GM18519 (cell line): ENCODE measurements at regions not wholly inside any gene's neighbourhood (a gene's known extent, or its start where the extent isn't known, plus 50 kb on each side); places are given as distances from the start of the nearest gene placed in this dataset.

Experiments
- ATAC-seq: cut with Tn5 transposase; IDR thresholded peaks from one replicate; pipeline ENCODE4 v1.9.1; 2021; ENCODE audit warnings: mild to moderate bottlenecking, moderate library complexity; ENCODE audit not compliant: unreplicated experiment, low FRiP score

- no peak for ATAC-seq
Observed at GRCh38 chr14:101127224-101127623, 223.7 kb upstream of the RTL1 start.

- no peak for ATAC-seq
Observed at GRCh38 chr14:101128478-101129321, 225.2 kb upstream of the RTL1 start.

GRCh38 chr14:101129521-101130167, 226.1 kb upstream of the RTL1 start:
- no peak for ATAC-seq

GRCh38 chr14:101130861-101131260, 227.3 kb upstream of the RTL1 start:
- ATAC-seq: no peak

GRCh38 chr14:101131451-101131916, 228.0 kb upstream of the RTL1 start:
- no peak for ATAC-seq

- ATAC-seq: no peak
Observed at GRCh38 chr14:101132051-101132571, 228.6 kb upstream of the RTL1 start.

- no peak for ATAC-seq
Observed at GRCh38 chr14:101132588-101132987, 229.1 kb upstream of the RTL1 start.

- ATAC-seq: no peak
Observed at GRCh38 chr14:101133068-101133467, 229.5 kb upstream of the RTL1 start.

GRCh38 chr14:101134161-101134631, 230.7 kb upstream of the RTL1 start:
- ATAC-seq: no peak

- no peak for ATAC-seq
Observed at GRCh38 chr14:101134851-101135433, 231.4 kb upstream of the RTL1 start.

- no peak for ATAC-seq
Observed at GRCh38 chr14:101135796-101136742, 232.5 kb upstream of the RTL1 start.

GRCh38 chr14:101137234-101137633, 233.7 kb upstream of the RTL1 start:
- no peak for ATAC-seq

GRCh38 chr14:101147848-101148247, 244.3 kb upstream of the RTL1 start:
- ATAC-seq: no peak

GRCh38 chr14:101150039-101150610, 246.6 kb upstream of the RTL1 start:
- ATAC-seq: no peak

GRCh38 chr14:101151226-101151926, 247.9 kb upstream of the RTL1 start:
- no peak for ATAC-seq

- no peak for ATAC-seq
Observed at GRCh38 chr14:101151927-101152305, 248.4 kb upstream of the RTL1 start.

GRCh38 chr14:101152855-101153254, 249.3 kb upstream of the RTL1 start:
- ATAC-seq: no peak

- ATAC-seq: no peak
Observed at GRCh38 chr14:101153691-101154090, 250.2 kb upstream of the RTL1 start.

GRCh38 chr14:101155575-101155974, 252.1 kb upstream of the RTL1 start:
- ATAC-seq: no peak
